Ishikawa (cell line): ENCODE measurements at regions not wholly inside any gene's neighbourhood (a gene's known extent, or its start where the extent isn't known, plus 50 kb on each side); places are given as distances from the start of the nearest gene placed in this dataset.

Source experiments
- CEBPB ChIP-seq: IDR thresholded peaks from 2 replicates; pipeline ENCODE4 v1.6.1; 2012
- CREB1 ChIP-seq: IDR thresholded peaks from 2 replicates; pipeline ENCODE4 v1.6.1; 2012; ENCODE audit warnings: low read depth
- EGR1 ChIP-seq: IDR thresholded peaks from 2 replicates; pipeline ENCODE4 v1.6.1; 2012
- EP300 ChIP-seq: IDR thresholded peaks from 2 replicates; pipeline ENCODE4 v1.6.1; 2012; ENCODE audit warnings: borderline replicate concordance
- FOXM1 ChIP-seq: IDR thresholded peaks from 2 replicates; pipeline ENCODE4 v1.6.1; 2012; ENCODE audit warnings: low read depth, borderline replicate concordance
- MAX ChIP-seq: IDR thresholded peaks from 2 replicates; pipeline ENCODE4 v1.6.1; 2012
- NFIC ChIP-seq: IDR thresholded peaks from 2 replicates; pipeline ENCODE4 v1.6.1; 2012
- RAD21 ChIP-seq: IDR thresholded peaks from 2 replicates; pipeline ENCODE4 v1.6.1; 2012; ENCODE audit warnings: low read depth
- REST ChIP-seq: IDR thresholded peaks from 2 replicates; pipeline ENCODE4 v1.6.1; 2012; ENCODE audit warnings: low read depth, mild to moderate bottlenecking
- TAF1 ChIP-seq: IDR thresholded peaks from 2 replicates; pipeline ENCODE4 v1.6.1; 2012; ENCODE audit warnings: low read depth, mild to moderate bottlenecking
- TCF12 ChIP-seq: IDR thresholded peaks from 2 replicates; pipeline ENCODE4 v1.6.1; 2012; ENCODE audit warnings: low read depth
- TEAD4 ChIP-seq: IDR thresholded peaks from 2 replicates; pipeline ENCODE4 v1.6.1; 2012
- USF1 ChIP-seq: IDR thresholded peaks from 2 replicates; pipeline ENCODE4 v1.6.1; 2012
- YY1 ChIP-seq: IDR thresholded peaks from 2 replicates; pipeline ENCODE4 v1.6.1; 2012; ENCODE audit warnings: low read depth
- ZBTB7A ChIP-seq: IDR thresholded peaks from 2 replicates; pipeline ENCODE4 v1.6.1; 2012; ENCODE audit warnings: low read depth

GRCh38 chr2:9145109-9145751 lies 61.4 kb upstream of the ASAP2 start:
- TF ChIP-seq FOXM1 = no peak
- TF ChIP-seq TCF12 = no peak
- peak; percentile 17; the same call in 1 of the 2 replicates for TF ChIP-seq CEBPB

GRCh38 chr2:9144617-9145016 lies 62.0 kb upstream of the ASAP2 start:
- TF ChIP-seq CREB1 (no peak), YY1 (no peak), TAF1 (no peak), MAX (no peak), EP300 (no peak), USF1 (no peak), FOXM1 (no peak), NFIC (no peak), TEAD4 (no peak), RAD21 (no peak), EGR1 (no peak), TCF12 (no peak), ZBTB7A (no peak), REST (no peak), CEBPB (no peak)

- TF ChIP-seq TAF1 = no peak
- TF ChIP-seq USF1 = no peak
- TF ChIP-seq TCF12 = no peak
- TF ChIP-seq ZBTB7A = no peak
- TF ChIP-seq EGR1 = no peak
- TF ChIP-seq TEAD4 = no peak
- TF ChIP-seq YY1 = no peak
- no peak for TF ChIP-seq FOXM1
- no peak for TF ChIP-seq CEBPB
- no peak for TF ChIP-seq CREB1
- no peak for TF ChIP-seq REST
- TF ChIP-seq RAD21 = no peak
- no peak for TF ChIP-seq EP300
- no peak for TF ChIP-seq NFIC
- no peak for TF ChIP-seq MAX
Measured at GRCh38 chr2:9144046-9144445, 62.6 kb upstream of the ASAP2 start.

GRCh38 chr2:9143264-9143815 lies 63.3 kb upstream of the ASAP2 start:
- TF ChIP-seq FOXM1 (no peak), EGR1 (no peak), REST (no peak)
